HL-60 (cell line): ENCODE measurements at regions not wholly inside any gene's neighbourhood (a gene's known extent, or its start where the extent isn't known, plus 50 kb on each side); places are given as distances from the start of the nearest gene placed in this dataset.
"Not testable (repeated sequence)": the region's sequence is repeated elsewhere in the genome, so short reads cannot be mapped to it uniquely, and the experiment has no call there.

Experiments
- DNase-seq, 2 experiments: peaks; one replicate each; pipeline ENCODE4 v3.0.0-alpha.2; 2010 to 2020; ENCODE audit warnings: low read depth in 1 of 2, low spot score in 1 of 2
- H3K27ac ChIP-seq: fragments of 250-450 bp; sonication (Bioruptor Pico); replicated peaks from 2 replicates; pipeline ENCODE4 v1.5.1; 2020; ENCODE audit warnings: mild to moderate bottlenecking, moderate library complexity
- H3K27me3 ChIP-seq: fragments of 250-450 bp; sonication (Bioruptor Pico); 2 replicates; pipeline ENCODE4 v1.5.1; 2021; ENCODE audit warnings: mild to moderate bottlenecking, moderate library complexity; ENCODE audit not compliant: insufficient read depth, poor library complexity, severe bottlenecking
- H3K4me3 ChIP-seq: replicated peaks from 2 replicates; pipeline ENCODE4 v1.5.1; 2011; ENCODE audit warnings: mild to moderate bottlenecking, control low read depth, low read length; ENCODE audit not compliant: insufficient read depth
- GABPA ChIP-seq: IDR thresholded peaks from 2 replicates; pipeline ENCODE4 v1.6.1; 2012; ENCODE audit warnings: low read depth
- POLR2AphosphoS5 ChIP-seq: IDR thresholded peaks from 2 replicates; pipeline ENCODE4 v1.6.1; 2012; ENCODE audit warnings: low read depth
- SPI1 ChIP-seq: IDR thresholded peaks from 2 replicates; pipeline ENCODE4 v1.6.1; 2012; ENCODE audit warnings: low read depth, mild to moderate bottlenecking, borderline replicate concordance
- TF ChIP-seq, protein P1 (sequence below): IDR thresholded peaks from one replicate; pipeline ENCODE4 v1.5.1; 2011; ENCODE audit warnings: low read length, control low read depth, inconsistent platforms; ENCODE audit not compliant: insufficient read depth
- TF ChIP-seq, protein P2 (sequence below): IDR thresholded peaks from 2 replicates; pipeline ENCODE4 v1.6.1; 2012; ENCODE audit warnings: low read depth; ENCODE audit not compliant: insufficient replicate concordance

DNA sequence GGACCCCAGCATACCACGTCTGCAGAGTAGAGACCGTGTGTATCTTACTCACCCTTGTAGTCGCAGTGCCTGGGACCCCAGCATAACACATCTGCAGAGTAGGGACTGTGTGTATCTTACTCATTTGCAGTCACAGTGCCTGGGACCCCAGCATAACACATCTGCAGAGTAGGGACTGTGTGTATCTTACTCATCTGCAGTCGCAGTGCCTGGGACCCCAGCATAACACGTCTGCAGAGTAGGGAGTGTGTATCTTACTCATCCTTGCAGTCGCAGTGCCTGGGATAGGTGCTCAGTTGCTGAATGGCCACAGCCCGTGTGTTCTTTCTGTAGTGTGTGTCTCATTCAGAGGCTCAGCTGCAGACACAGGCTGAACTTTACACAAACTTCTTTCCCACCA is 71.4 kb upstream of the FRG1 start:
- no peak overlapping the region for H3K4me3 ChIP-seq
- TF ChIP-seq, protein P1, sequence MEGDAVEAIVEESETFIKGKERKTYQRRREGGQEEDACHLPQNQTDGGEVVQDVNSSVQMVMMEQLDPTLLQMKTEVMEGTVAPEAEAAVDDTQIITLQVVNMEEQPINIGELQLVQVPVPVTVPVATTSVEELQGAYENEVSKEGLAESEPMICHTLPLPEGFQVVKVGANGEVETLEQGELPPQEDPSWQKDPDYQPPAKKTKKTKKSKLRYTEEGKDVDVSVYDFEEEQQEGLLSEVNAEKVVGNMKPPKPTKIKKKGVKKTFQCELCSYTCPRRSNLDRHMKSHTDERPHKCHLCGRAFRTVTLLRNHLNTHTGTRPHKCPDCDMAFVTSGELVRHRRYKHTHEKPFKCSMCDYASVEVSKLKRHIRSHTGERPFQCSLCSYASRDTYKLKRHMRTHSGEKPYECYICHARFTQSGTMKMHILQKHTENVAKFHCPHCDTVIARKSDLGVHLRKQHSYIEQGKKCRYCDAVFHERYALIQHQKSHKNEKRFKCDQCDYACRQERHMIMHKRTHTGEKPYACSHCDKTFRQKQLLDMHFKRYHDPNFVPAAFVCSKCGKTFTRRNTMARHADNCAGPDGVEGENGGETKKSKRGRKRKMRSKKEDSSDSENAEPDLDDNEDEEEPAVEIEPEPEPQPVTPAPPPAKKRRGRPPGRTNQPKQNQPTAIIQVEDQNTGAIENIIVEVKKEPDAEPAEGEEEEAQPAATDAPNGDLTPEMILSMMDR: no peak
- TF ChIP-seq, protein P2, sequence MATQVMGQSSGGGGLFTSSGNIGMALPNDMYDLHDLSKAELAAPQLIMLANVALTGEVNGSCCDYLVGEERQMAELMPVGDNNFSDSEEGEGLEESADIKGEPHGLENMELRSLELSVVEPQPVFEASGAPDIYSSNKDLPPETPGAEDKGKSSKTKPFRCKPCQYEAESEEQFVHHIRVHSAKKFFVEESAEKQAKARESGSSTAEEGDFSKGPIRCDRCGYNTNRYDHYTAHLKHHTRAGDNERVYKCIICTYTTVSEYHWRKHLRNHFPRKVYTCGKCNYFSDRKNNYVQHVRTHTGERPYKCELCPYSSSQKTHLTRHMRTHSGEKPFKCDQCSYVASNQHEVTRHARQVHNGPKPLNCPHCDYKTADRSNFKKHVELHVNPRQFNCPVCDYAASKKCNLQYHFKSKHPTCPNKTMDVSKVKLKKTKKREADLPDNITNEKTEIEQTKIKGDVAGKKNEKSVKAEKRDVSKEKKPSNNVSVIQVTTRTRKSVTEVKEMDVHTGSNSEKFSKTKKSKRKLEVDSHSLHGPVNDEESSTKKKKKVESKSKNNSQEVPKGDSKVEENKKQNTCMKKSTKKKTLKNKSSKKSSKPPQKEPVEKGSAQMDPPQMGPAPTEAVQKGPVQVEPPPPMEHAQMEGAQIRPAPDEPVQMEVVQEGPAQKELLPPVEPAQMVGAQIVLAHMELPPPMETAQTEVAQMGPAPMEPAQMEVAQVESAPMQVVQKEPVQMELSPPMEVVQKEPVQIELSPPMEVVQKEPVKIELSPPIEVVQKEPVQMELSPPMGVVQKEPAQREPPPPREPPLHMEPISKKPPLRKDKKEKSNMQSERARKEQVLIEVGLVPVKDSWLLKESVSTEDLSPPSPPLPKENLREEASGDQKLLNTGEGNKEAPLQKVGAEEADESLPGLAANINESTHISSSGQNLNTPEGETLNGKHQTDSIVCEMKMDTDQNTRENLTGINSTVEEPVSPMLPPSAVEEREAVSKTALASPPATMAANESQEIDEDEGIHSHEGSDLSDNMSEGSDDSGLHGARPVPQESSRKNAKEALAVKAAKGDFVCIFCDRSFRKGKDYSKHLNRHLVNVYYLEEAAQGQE: no peak
- TF ChIP-seq SPI1: no peak
- no peak for TF ChIP-seq POLR2AphosphoS5
- TF ChIP-seq GABPA: no peak

DNA sequence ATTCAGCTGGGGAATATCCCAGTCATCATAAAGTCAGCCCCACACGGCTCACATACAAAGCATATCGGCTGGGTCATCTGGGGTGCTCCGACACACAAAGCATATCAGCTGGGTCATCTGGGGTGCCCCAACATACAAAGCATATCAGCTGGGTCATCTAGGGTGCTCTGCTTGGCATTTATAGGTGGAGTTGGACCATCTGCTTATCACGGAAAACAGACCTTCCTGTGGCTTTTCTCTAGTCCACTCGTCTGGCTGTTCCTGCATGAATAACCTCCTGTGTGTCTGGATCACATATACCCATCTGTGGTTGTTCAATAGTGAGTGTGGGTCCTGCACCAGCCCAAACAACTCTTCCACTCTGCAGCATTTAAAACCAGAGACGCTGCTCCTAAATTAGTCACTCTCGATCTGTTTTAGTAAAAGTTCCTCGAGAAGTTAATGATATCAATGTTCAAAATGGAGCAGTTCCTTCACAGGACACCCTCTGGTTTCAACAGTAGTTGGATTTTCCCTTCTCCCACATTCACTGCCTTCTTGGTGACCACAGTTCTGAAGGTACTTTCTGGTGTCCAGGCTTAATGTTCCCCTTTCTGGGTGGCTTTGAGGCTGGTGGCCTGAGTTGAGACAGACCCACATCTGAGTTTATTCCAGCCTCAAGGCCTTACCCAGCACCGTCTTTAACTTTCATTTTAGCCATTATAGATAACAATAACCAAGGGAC is 70.0 kb upstream of the FRG1 start:
- TF ChIP-seq, protein P1: no peak
- no peak for TF ChIP-seq GABPA
- no peak for TF ChIP-seq SPI1
- TF ChIP-seq, protein P2: no peak
- TF ChIP-seq POLR2AphosphoS5: no peak
- DNase-seq: no peak
- no peak overlapping the region for H3K27ac ChIP-seq
- H3K27me3 ChIP-seq: no peaks in the 10 kb centered on the region
- H3K4me3 ChIP-seq: no peak overlapping the region

More for the DNA sequence above, 71.4 kb upstream of the FRG1 start:
- Histone ChIP-seq H3K27ac (no peak overlapping the region), H3K27me3 (no peaks in the 10 kb centered on the region)
- no peak for DNase-seq

DNA sequence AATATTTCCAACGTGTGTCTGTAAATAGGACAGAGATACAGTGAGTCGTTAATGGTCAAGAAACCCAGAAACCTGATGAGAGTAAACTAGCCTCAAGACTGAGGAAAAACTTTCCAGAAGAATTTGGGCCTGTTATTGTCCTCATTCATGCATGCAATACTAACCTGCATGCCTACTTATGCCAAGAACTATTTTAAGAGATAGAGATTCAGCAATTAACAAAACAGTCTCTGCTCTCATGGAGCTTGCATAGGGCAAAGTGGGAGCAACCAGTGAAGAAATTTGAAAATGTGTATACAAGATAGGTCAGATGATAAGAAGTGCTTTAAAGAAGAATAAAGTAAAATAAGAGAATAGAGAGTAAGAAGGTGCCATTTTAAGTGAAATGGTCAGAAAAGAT is 66.1 kb upstream of the FRG1 start:
- H3K27ac ChIP-seq: no peak overlapping the region
- no peak overlapping the region for H3K4me3 ChIP-seq
- TF ChIP-seq SPI1: no peak
- TF ChIP-seq, protein P1: no peak
- TF ChIP-seq POLR2AphosphoS5: no peak
- TF ChIP-seq GABPA: no peak
- TF ChIP-seq, protein P2: no peak
- no peak for DNase-seq
- H3K27me3 ChIP-seq: no peaks in the 10 kb centered on the region

DNA sequence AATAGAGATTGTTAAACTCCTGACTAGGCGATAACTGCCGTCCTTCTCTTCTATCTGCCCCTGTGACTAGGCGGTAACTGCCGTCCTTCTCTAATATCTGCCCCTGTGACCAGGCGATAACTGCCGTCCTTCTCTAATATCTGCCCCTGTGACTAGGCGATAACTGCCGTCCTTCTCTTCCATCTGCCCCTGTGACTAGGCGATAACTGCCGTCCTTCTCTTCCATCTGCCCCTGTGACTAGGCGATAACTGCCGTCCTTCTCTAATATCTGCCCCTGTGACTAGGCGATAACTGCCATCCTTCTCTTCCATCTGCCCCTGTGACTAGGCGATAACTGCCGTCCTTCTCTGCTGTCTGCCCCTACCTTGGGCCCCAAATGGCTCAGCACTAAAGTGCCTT is 59.5 kb upstream of the FRG1 start:
- H3K27ac ChIP-seq, H3K4me3 ChIP-seq, H3K27me3 ChIP-seq: not testable (repeated sequence)
- DNase-seq: peak in 1 of 2 experiments; percentile 7

DNA sequence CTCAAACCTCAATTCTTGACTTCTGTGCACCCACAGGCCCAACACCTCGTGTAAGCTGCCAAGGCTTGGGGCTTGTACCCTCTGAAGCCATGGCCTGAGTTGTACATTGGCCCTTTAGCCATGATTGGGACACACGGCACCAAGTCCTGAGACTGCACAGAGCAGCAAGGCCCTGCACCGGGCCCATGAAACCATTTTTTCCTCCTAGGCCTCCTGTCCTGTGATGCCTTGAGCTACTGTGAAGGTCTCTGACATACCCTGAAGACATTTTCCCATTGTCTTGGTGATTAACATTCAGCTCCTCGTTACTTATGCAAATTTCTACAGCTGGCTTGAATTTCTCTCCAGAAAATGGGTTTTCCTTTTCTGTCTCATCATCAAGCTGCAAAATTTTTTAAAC is 52.3 kb upstream of the FRG1 start:
- not testable (repeated sequence) for H3K4me3 ChIP-seq, H3K27me3 ChIP-seq, H3K27ac ChIP-seq, DNase-seq
